ENCODE measurements at regions not wholly inside any gene's neighbourhood (a gene's known extent, or its start where the extent isn't known, plus 50 kb on each side); places are given as distances from the start of the nearest gene placed in this dataset.

GRCh38 chr7:46960970-46961369, 620.9 kb downstream of the TNS3 start:
- Mint-ChIP-seq H3K9me3 (peaks cover 0 to 56% (median 43%) of the 10 kb centered on the region in 8 donors), H3K27me3 (no peaks in the 10 kb centered on the region), H3K4me1 (no peaks in the 10 kb centered on the region), H3K36me3 (peaks cover 0 to 3% of the 10 kb centered on the region in 2 donors), H3K27ac (no peak overlapping the region), H3K4me3 (no peak overlapping the region)
- intact Hi-C loops (cut with micrococcal nuclease): no loop called here
- no peaks in the 10 kb centered on the region for H3K4me1 ChIP-seq (ENCODE audit: insufficient read depth, low read length)
- CTCF ChIA-PET (ENCODE audit: partially characterized antibody): no interaction called here
- H3K27me3 ChIP-seq (ENCODE audit: insufficient read depth, low read length): no peaks in the 10 kb centered on the region
- POLR2A ChIA-PET (ENCODE audit: partially characterized antibody): no interaction called here
- no peak overlapping the region for H3K27ac ChIP-seq (ENCODE audit: low read depth, low read length)
- no peak for DNase-seq
- no peak overlapping the region for H3K4me3 ChIP-seq (ENCODE audit: low read length in 2 of 2)
- no peaks in the 10 kb centered on the region for H3K36me3 ChIP-seq (ENCODE audit: insufficient read depth, low read length)
- no peaks in the 10 kb centered on the region for H3K9me3 ChIP-seq (ENCODE audit: control insufficient read depth in 1 of 2, low read length in 2 of 2)

GRCh38 chr7:46957195-46957594, 624.7 kb downstream of the TNS3 start:
- ChIA-PET POLR2A (ENCODE audit: partially characterized antibody) (no interaction called here), CTCF (ENCODE audit: partially characterized antibody) (no interaction called here)
- no peaks in the 10 kb centered on the region for H3K36me3 ChIP-seq (ENCODE audit: insufficient read depth, low read length)
- intact Hi-C loops (cut with micrococcal nuclease): no loop called here
- Mint-ChIP-seq H3K27me3 (no peaks in the 10 kb centered on the region), H3K9me3 (peaks cover 2 to 24% (median 20%) of the 10 kb centered on the region in 8 donors), H3K4me1 (no peaks in the 10 kb centered on the region), H3K36me3 (peaks cover 0 to 3% of the 10 kb centered on the region in 2 donors), H3K27ac (no peak overlapping the region), H3K4me3 (no peak overlapping the region)
- no peak overlapping the region for H3K27ac ChIP-seq (ENCODE audit: low read depth, low read length)
- DNase-seq: no peak
- H3K4me1 ChIP-seq (ENCODE audit: insufficient read depth, low read length): no peaks in the 10 kb centered on the region
- no peaks in the 10 kb centered on the region for H3K27me3 ChIP-seq (ENCODE audit: insufficient read depth, low read length)
- H3K9me3 ChIP-seq (ENCODE audit: control insufficient read depth in 1 of 2, low read length in 2 of 2): no peaks in the 10 kb centered on the region
- H3K4me3 ChIP-seq (ENCODE audit: low read length in 2 of 2): no peak overlapping the region

- Mint-ChIP-seq H3K27me3 (no peaks in the 10 kb centered on the region), H3K36me3 (peaks cover 0 to 2% of the 10 kb centered on the region in 2 donors), H3K27ac (no peak overlapping the region), H3K4me3 (no peak overlapping the region), H3K4me1 (no peaks in the 10 kb centered on the region), H3K9me3 (peaks cover 2 to 23% (median 14%) of the 10 kb centered on the region in 8 donors)
- POLR2A ChIA-PET (ENCODE audit: partially characterized antibody): no interaction called here
- intact Hi-C loops (cut with micrococcal nuclease): no loop called here
- CTCF ChIA-PET (ENCODE audit: partially characterized antibody): no interaction called here
- no peaks in the 10 kb centered on the region for H3K9me3 ChIP-seq (ENCODE audit: control insufficient read depth in 1 of 2, low read length in 2 of 2)
- DNase-seq: no peak
- no peak overlapping the region for H3K4me3 ChIP-seq (ENCODE audit: low read length in 2 of 2)
- no peaks in the 10 kb centered on the region for H3K27me3 ChIP-seq (ENCODE audit: insufficient read depth, low read length)
- H3K27ac ChIP-seq (ENCODE audit: low read depth, low read length): no peak overlapping the region
- no peaks in the 10 kb centered on the region for H3K4me1 ChIP-seq (ENCODE audit: insufficient read depth, low read length)
- H3K36me3 ChIP-seq (ENCODE audit: insufficient read depth, low read length): no peaks in the 10 kb centered on the region
These were observed 626.4 kb downstream of the TNS3 start for GRCh38 chr7:46955531-46955930.

- Histone ChIP-seq H3K27me3 (ENCODE audit: insufficient read depth, low read length) (no peaks in the 10 kb centered on the region), H3K27ac (ENCODE audit: low read depth, low read length) (no peak overlapping the region), H3K36me3 (ENCODE audit: insufficient read depth, low read length) (no peaks in the 10 kb centered on the region), H3K4me1 (ENCODE audit: insufficient read depth, low read length) (no peaks in the 10 kb centered on the region), H3K9me3 (ENCODE audit: control insufficient read depth in 1 of 2, low read length in 2 of 2) (no peaks in the 10 kb centered on the region), H3K4me3 (ENCODE audit: low read length in 2 of 2) (no peak overlapping the region)
- Mint-ChIP-seq H3K4me3 (no peak overlapping the region), H3K36me3 (peaks cover 0 to 2% of the 10 kb centered on the region in 2 donors), H3K9me3 (peaks cover 2 to 17% (median 9%) of the 10 kb centered on the region in 8 donors), H3K4me1 (no peaks in the 10 kb centered on the region), H3K27ac (no peak overlapping the region), H3K27me3 (no peaks in the 10 kb centered on the region)
- ChIA-PET CTCF (ENCODE audit: partially characterized antibody) (no interaction called here), POLR2A (ENCODE audit: partially characterized antibody) (no interaction called here)
- DNase-seq: no peak
- intact Hi-C loops (cut with micrococcal nuclease): no loop called here
These were observed 627.7 kb downstream of the TNS3 start for GRCh38 chr7:46954181-46954580.

GRCh38 chr7:46953008-46953407, 628.9 kb downstream of the TNS3 start:
- Mint-ChIP-seq H3K27ac (no peak overlapping the region), H3K9me3 (peaks cover 0 to 10% (median 5%) of the 10 kb centered on the region in 8 donors), H3K4me3 (no peak overlapping the region), H3K27me3 (no peaks in the 10 kb centered on the region), H3K36me3 (no peaks in the 10 kb centered on the region), H3K4me1 (no peaks in the 10 kb centered on the region)
- POLR2A ChIA-PET (ENCODE audit: partially characterized antibody): no interaction called here
- DNase-seq: no peak
- intact Hi-C loops (cut with micrococcal nuclease): no loop called here
- no peak overlapping the region for H3K27ac ChIP-seq (ENCODE audit: low read depth, low read length)
- no peaks in the 10 kb centered on the region for H3K9me3 ChIP-seq (ENCODE audit: control insufficient read depth in 1 of 2, low read length in 2 of 2)
- H3K4me1 ChIP-seq (ENCODE audit: insufficient read depth, low read length): no peaks in the 10 kb centered on the region
- CTCF ChIA-PET (ENCODE audit: partially characterized antibody): no interaction called here
- no peaks in the 10 kb centered on the region for H3K36me3 ChIP-seq (ENCODE audit: insufficient read depth, low read length)
- H3K4me3 ChIP-seq (ENCODE audit: low read length in 2 of 2): no peak overlapping the region
- no peaks in the 10 kb centered on the region for H3K27me3 ChIP-seq (ENCODE audit: insufficient read depth, low read length)

GRCh38 chr7:46949270-46949931, 632.5 kb downstream of the TNS3 start:
- CTCF ChIA-PET (ENCODE audit: partially characterized antibody): no interaction called here
- intact Hi-C loops (cut with micrococcal nuclease): no loop called here
- Mint-ChIP-seq H3K27ac (no peak overlapping the region), H3K27me3 (no peaks in the 10 kb centered on the region), H3K36me3 (no peaks in the 10 kb centered on the region), H3K9me3 (peaks cover 0 to 13% (median 5%) of the 10 kb centered on the region in 8 donors), H3K4me1 (no peaks in the 10 kb centered on the region), H3K4me3 (no peak overlapping the region)
- Histone ChIP-seq H3K27me3 (ENCODE audit: insufficient read depth, low read length) (no peaks in the 10 kb centered on the region), H3K4me1 (ENCODE audit: insufficient read depth, low read length) (no peaks in the 10 kb centered on the region), H3K27ac (ENCODE audit: low read depth, low read length) (no peak overlapping the region), H3K4me3 (ENCODE audit: low read length in 2 of 2) (no peak overlapping the region), H3K9me3 (ENCODE audit: control insufficient read depth in 1 of 2, low read length in 2 of 2) (no peaks in the 10 kb centered on the region), H3K36me3 (ENCODE audit: insufficient read depth, low read length) (no peaks in the 10 kb centered on the region)
- POLR2A ChIA-PET (ENCODE audit: partially characterized antibody): no interaction called here
- DNase-seq: no peak

- no peaks in the 10 kb centered on the region for H3K36me3 Mint-ChIP-seq
These were observed 633.2 kb downstream of the TNS3 start for GRCh38 chr7:46948716-46949115.

GRCh38 chr7:46945328-46945727, 636.6 kb downstream of the TNS3 start:
- Mint-ChIP-seq H3K36me3 (no peaks in the 10 kb centered on the region), H3K27me3 (no peaks in the 10 kb centered on the region), H3K9me3 (peaks cover 0 to 11% (median 4%) of the 10 kb centered on the region in 8 donors), H3K27ac (no peak overlapping the region), H3K4me3 (no peak overlapping the region), H3K4me1 (no peaks in the 10 kb centered on the region)
- H3K27ac ChIP-seq (ENCODE audit: low read depth, low read length): no peak overlapping the region
- ChIA-PET POLR2A (ENCODE audit: partially characterized antibody) (no interaction called here), CTCF (ENCODE audit: partially characterized antibody) (no interaction called here)
- H3K4me3 ChIP-seq (ENCODE audit: low read length in 2 of 2): no peak overlapping the region
- no peaks in the 10 kb centered on the region for H3K4me1 ChIP-seq (ENCODE audit: insufficient read depth, low read length)
- no peak for DNase-seq
- no peaks in the 10 kb centered on the region for H3K27me3 ChIP-seq (ENCODE audit: insufficient read depth, low read length)
- intact Hi-C loops (cut with micrococcal nuclease): no loop called here
- H3K36me3 ChIP-seq (ENCODE audit: insufficient read depth, low read length): no peaks in the 10 kb centered on the region
- H3K9me3 ChIP-seq (ENCODE audit: control insufficient read depth in 1 of 2, low read length in 2 of 2): no peaks in the 10 kb centered on the region

More at GRCh38 chr7:46948716-46949115, 633.2 kb downstream of the TNS3 start:
- H3K36me3 ChIP-seq (ENCODE audit: insufficient read depth, low read length): no peaks in the 10 kb centered on the region
- no peak overlapping the region for H3K27ac ChIP-seq (ENCODE audit: low read depth, low read length)
- H3K4me3 Mint-ChIP-seq: no peak overlapping the region
- no peak overlapping the region for H3K27ac Mint-ChIP-seq
- H3K4me1 Mint-ChIP-seq: no peaks in the 10 kb centered on the region
- H3K9me3 Mint-ChIP-seq: peaks cover 0 to 13% (median 7%) of the 10 kb centered on the region in 8 donors
- no peaks in the 10 kb centered on the region for H3K4me1 ChIP-seq (ENCODE audit: insufficient read depth, low read length)
- H3K27me3 ChIP-seq (ENCODE audit: insufficient read depth, low read length): no peaks in the 10 kb centered on the region
- ChIA-PET POLR2A (ENCODE audit: partially characterized antibody) (no interaction called here), CTCF (ENCODE audit: partially characterized antibody) (no interaction called here)
- H3K27me3 Mint-ChIP-seq: no peaks in the 10 kb centered on the region
- no peaks in the 10 kb centered on the region for H3K9me3 ChIP-seq (ENCODE audit: control insufficient read depth in 1 of 2, low read length in 2 of 2)
- intact Hi-C loops (cut with micrococcal nuclease): no loop called here
- no peak for DNase-seq
- H3K4me3 ChIP-seq (ENCODE audit: low read length in 2 of 2): no peak overlapping the region
